ENCODE measurements at regions not wholly inside any gene's neighbourhood (a gene's known extent, or its start where the extent isn't known, plus 50 kb on each side); places are given as distances from the start of the nearest gene placed in this dataset.

DNA sequence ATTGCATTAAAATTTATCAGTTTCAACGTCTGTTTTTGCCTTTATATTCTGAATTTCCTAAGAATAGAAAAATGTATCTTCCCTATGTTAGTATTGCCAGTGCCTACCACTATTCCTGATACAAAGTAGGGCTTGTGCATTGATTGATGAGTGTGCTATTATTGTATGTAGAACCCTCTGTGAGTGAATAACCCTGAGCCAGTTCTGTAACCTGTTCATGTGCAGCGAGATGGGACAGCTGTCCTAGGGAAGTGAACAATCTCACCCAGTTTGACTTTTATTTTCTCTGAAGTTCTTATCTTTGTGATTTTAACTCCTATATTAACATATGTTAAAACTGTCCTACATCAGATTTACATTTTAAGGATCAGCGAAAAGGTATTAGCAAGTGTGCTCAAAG lies 178.4 kb upstream of the ADO start:
- Histone ChIP-seq H2AFZ (ENCODE audit: low read length) (peak overlapping the region; percentile 48), H4K20me1 (ENCODE audit: insufficient read depth, low read length) (no peaks in the 10 kb centered on the region), H3K36me3 (ENCODE audit: insufficient read depth, low read length) (no peaks in the 10 kb centered on the region), H3K27me3 (ENCODE audit: insufficient read depth, low read length) (no peaks in the 10 kb centered on the region), H3K27ac (ENCODE audit: low read depth, low read length) (no peak overlapping the region), H3K9me3 (ENCODE audit: low read depth, low read length) (no peaks in the 10 kb centered on the region), H3K4me2 (ENCODE audit: insufficient read depth, low read length) (peak overlapping the region; percentile 28), H3K4me3 (ENCODE audit: insufficient read depth, low read length) (no peak overlapping the region), H3K4me1 (ENCODE audit: insufficient read depth, low read length) (peaks cover 32% of the 10 kb centered on the region), H3K79me2 (ENCODE audit: insufficient read depth, low read length) (no peaks in the 10 kb centered on the region)
- TF ChIP-seq, protein P1, sequence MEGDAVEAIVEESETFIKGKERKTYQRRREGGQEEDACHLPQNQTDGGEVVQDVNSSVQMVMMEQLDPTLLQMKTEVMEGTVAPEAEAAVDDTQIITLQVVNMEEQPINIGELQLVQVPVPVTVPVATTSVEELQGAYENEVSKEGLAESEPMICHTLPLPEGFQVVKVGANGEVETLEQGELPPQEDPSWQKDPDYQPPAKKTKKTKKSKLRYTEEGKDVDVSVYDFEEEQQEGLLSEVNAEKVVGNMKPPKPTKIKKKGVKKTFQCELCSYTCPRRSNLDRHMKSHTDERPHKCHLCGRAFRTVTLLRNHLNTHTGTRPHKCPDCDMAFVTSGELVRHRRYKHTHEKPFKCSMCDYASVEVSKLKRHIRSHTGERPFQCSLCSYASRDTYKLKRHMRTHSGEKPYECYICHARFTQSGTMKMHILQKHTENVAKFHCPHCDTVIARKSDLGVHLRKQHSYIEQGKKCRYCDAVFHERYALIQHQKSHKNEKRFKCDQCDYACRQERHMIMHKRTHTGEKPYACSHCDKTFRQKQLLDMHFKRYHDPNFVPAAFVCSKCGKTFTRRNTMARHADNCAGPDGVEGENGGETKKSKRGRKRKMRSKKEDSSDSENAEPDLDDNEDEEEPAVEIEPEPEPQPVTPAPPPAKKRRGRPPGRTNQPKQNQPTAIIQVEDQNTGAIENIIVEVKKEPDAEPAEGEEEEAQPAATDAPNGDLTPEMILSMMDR (IDR thresholded peaks at IDR 0.05; ENCODE audit: extremely low read depth, low read depth, low read length) = no peak
- DNase-seq (ENCODE audit: insufficient read length, low spot score, missing footprints) = no peak

DNA sequence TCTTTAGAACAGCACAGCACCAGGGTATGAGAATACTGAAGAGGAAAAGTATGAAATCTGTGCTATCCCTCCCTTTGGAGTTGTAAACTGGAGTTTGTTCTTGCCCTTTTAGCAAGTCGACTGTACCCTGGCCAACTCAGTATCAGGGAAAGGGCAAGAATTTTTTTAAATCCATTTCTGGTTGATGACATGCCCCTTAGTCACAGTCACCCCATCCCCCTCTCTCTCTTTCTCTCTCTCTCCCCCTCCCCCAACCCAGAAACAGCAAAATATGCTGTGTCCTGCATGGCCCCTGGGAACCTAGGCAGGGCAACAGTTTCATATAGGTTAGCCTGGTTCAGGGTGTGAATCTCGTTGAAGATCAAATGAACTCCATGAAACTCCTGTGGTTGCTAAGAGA lies 177.7 kb upstream of the ADO start:
- Histone ChIP-seq H3K4me3 (ENCODE audit: insufficient read depth, low read length) (no peak overlapping the region), H3K4me2 (ENCODE audit: insufficient read depth, low read length) (peak overlapping the region; percentile 28), H3K79me2 (ENCODE audit: insufficient read depth, low read length) (no peaks in the 10 kb centered on the region), H3K27ac (ENCODE audit: low read depth, low read length) (peak overlapping the region; percentile 8), H3K27me3 (ENCODE audit: insufficient read depth, low read length) (no peaks in the 10 kb centered on the region), H3K4me1 (ENCODE audit: insufficient read depth, low read length) (peaks cover 32% of the 10 kb centered on the region), H3K9me3 (ENCODE audit: low read depth, low read length) (no peaks in the 10 kb centered on the region), H2AFZ (ENCODE audit: low read length) (no peak overlapping the region), H3K36me3 (ENCODE audit: insufficient read depth, low read length) (no peaks in the 10 kb centered on the region), H4K20me1 (ENCODE audit: insufficient read depth, low read length) (no peaks in the 10 kb centered on the region)
- TF ChIP-seq, protein P1 (IDR thresholded peaks at IDR 0.05; ENCODE audit: extremely low read depth, low read depth, low read length) = no peak
- DNase-seq (ENCODE audit: insufficient read length, low spot score, missing footprints) = peak; percentile 81

DNA sequence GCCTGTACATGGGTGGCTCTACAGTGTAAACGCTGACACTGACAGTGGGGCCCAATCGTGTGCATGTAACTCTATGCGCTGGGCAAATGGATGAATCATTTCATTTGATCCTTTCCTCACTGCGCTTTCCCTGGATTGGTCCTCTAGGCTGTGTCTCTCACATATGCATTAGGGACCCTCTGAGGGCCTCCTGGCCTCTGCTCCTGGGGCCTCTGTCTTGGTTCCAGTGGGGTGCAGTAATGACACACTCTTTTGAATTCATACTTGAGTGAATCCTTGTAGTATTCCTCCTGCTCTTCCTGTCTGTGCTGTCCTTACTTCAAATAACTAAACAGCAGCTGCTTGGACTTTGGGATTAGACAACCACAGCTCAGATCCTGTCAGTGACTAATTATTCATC lies 176.5 kb upstream of the ADO start:
- H3K4me1 ChIP-seq (ENCODE audit: insufficient read depth, low read length) = peaks cover 35% of the 10 kb centered on the region
- H3K4me2 ChIP-seq (ENCODE audit: insufficient read depth, low read length) = no peak overlapping the region
- no peaks in the 10 kb centered on the region for H3K79me2 ChIP-seq (ENCODE audit: insufficient read depth, low read length)
- no peaks in the 10 kb centered on the region for H3K9me3 ChIP-seq (ENCODE audit: low read depth, low read length)
- no peaks in the 10 kb centered on the region for H4K20me1 ChIP-seq (ENCODE audit: insufficient read depth, low read length)
- H3K27ac ChIP-seq (ENCODE audit: low read depth, low read length) = peak overlapping the region; percentile 3
- TF ChIP-seq, protein P1 (IDR thresholded peaks at IDR 0.05; ENCODE audit: extremely low read depth, low read depth, low read length) = no peak
- no peaks in the 10 kb centered on the region for H3K36me3 ChIP-seq (ENCODE audit: insufficient read depth, low read length)
- H2AFZ ChIP-seq (ENCODE audit: low read length) = no peak overlapping the region
- no peaks in the 10 kb centered on the region for H3K27me3 ChIP-seq (ENCODE audit: insufficient read depth, low read length)
- no peak overlapping the region for H3K4me3 ChIP-seq (ENCODE audit: insufficient read depth, low read length)
- no peak for DNase-seq (ENCODE audit: insufficient read length, low spot score, missing footprints)

DNA sequence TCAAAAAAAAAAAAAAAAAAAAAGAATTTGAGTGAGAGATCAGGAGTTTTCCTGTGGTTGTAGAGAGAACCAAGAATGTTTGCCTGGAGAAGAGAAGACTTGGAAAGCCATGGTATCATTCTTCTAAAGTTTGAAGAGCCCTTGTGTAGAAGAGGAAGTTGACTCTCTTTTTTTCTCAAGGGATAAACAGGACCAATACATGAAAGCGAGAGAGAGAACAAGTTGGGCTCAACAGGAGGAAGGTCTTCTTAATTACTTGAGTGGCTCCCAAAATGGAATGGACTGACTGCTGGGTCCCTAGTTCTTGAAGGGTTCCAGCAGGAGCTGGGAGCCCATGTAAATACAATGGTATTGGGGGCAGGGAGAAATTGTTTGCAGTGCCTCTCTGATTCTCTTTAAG lies 173.3 kb upstream of the ADO start:
- TF ChIP-seq, protein P1 (IDR thresholded peaks at IDR 0.05; ENCODE audit: extremely low read depth, low read depth, low read length) = no peak
- H3K4me1 ChIP-seq (ENCODE audit: insufficient read depth, low read length) = peaks cover 23% of the 10 kb centered on the region
- no peaks in the 10 kb centered on the region for H3K9me3 ChIP-seq (ENCODE audit: low read depth, low read length)
- no peak overlapping the region for H3K4me3 ChIP-seq (ENCODE audit: insufficient read depth, low read length)
- H3K27me3 ChIP-seq (ENCODE audit: insufficient read depth, low read length) = no peaks in the 10 kb centered on the region
- H4K20me1 ChIP-seq (ENCODE audit: insufficient read depth, low read length) = no peaks in the 10 kb centered on the region
- no peaks in the 10 kb centered on the region for H3K36me3 ChIP-seq (ENCODE audit: insufficient read depth, low read length)
- no peaks in the 10 kb centered on the region for H3K79me2 ChIP-seq (ENCODE audit: insufficient read depth, low read length)
- no peak overlapping the region for H3K4me2 ChIP-seq (ENCODE audit: insufficient read depth, low read length)
- DNase-seq (ENCODE audit: insufficient read length, low spot score, missing footprints) = no peak
- no peak overlapping the region for H3K27ac ChIP-seq (ENCODE audit: low read depth, low read length)
- no peak overlapping the region for H2AFZ ChIP-seq (ENCODE audit: low read length)
